Memory B cell (primary cell): ENCODE measurements at regions not wholly inside any gene's neighbourhood (a gene's known extent, or its start where the extent isn't known, plus 50 kb on each side); places are given as distances from the start of the nearest gene placed in this dataset.

Source experiments
- ATAC-seq: fragments of 150-1000 bp; cut with Tn5 transposase; 2 replicates; pipeline ENCODE4 v1.10.0; 2021; ENCODE audit warnings: low read depth, mild to moderate bottlenecking, moderate library complexity
- DNase-seq, 2 donors: peaks; one replicate each; pipeline ENCODE4 v3.0.0; 2022; ENCODE audit warnings: low spot score in 2 of 2
- H3K27ac Mint-ChIP-seq: one replicate; pipeline ENCODE4 v1.8.0; 2022; ENCODE audit warnings: mild to moderate bottlenecking, moderate library complexity, mixed read lengths
- H3K27me3 Mint-ChIP-seq: one replicate; pipeline ENCODE4 v1.8.0; 2022; ENCODE audit warnings: mixed read lengths
- H3K36me3 Mint-ChIP-seq: one replicate; pipeline ENCODE4 v1.8.0; 2022; ENCODE audit warnings: mild to moderate bottlenecking, mixed read lengths
- H3K4me1 Mint-ChIP-seq: one replicate; pipeline ENCODE4 v1.8.0; 2022; ENCODE audit warnings: mixed read lengths
- H3K4me3 Mint-ChIP-seq: one replicate; pipeline ENCODE4 v1.8.0; 2022; ENCODE audit warnings: mild to moderate bottlenecking, moderate library complexity, mixed read lengths
- H3K9me3 Mint-ChIP-seq: one replicate; pipeline ENCODE4 v1.8.0; 2022; ENCODE audit warnings: mixed read lengths

DNA sequence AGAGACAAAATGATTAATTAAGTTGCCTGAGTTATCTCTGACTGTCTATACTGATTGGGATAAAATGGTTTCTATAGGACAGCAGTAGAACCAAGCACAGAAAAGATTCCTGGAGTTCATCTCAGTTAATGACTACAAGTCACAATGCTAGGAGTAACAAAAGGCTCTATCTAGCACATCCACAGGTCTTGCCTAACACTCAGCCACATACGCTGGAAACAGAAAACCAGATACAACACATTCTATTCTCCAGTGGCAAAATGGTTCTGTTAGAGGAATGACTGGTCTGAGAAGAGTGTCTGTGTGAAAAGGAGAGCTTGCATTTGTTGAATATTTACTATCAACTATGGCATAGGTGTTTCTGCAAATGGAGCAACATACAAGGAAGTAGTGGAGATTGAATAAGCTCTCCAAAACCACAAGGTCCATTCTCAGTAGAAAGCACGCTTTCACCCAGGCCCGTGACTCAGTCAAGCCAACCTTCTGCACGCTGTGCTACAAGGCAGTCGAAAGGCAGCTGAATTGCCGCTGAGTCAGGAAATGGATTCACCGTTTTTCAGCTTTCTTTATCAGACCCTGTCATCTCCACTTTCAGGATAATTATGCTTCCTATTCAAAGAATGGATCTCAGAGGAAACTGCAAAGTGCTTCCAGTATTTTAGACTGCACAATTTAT lies 761.5 kb downstream of the EFNB2 start:
- H3K4me3 Mint-ChIP-seq = no peak overlapping the region
- no peak for DNase-seq
- no peaks in the 10 kb centered on the region for H3K27me3 Mint-ChIP-seq
- H3K9me3 Mint-ChIP-seq = peaks cover 1% of the 10 kb centered on the region
- no peaks in the 10 kb centered on the region for H3K4me1 Mint-ChIP-seq
- no peak overlapping the region for H3K27ac Mint-ChIP-seq
- no peak for ATAC-seq
- H3K36me3 Mint-ChIP-seq = no peaks in the 10 kb centered on the region

DNA sequence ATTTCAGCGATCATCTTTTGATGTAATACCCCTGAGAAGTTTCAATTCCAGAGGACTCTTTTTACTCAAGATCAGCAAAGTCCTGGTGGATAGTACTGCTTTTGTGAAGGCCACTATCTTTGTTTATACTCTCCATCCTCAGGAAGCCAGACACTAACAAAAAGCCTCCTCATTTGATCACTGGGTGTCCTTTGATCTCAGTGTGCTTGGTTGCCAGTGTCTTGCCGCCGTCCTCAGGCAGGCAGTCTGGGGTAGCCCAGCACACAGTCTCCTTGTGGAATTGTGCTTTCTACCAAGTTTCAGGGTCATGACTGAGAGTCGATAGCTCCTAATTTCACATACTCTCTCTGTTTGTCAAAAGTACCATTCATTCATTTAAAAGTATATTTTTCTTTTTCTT lies 762.2 kb downstream of the EFNB2 start:
- no peaks in the 10 kb centered on the region for H3K27me3 Mint-ChIP-seq
- no peak overlapping the region for H3K4me3 Mint-ChIP-seq
- H3K9me3 Mint-ChIP-seq = peaks cover 1% of the 10 kb centered on the region
- no peaks in the 10 kb centered on the region for H3K36me3 Mint-ChIP-seq
- no peak overlapping the region for H3K27ac Mint-ChIP-seq
- no peaks in the 10 kb centered on the region for H3K4me1 Mint-ChIP-seq
- no peak for ATAC-seq
- DNase-seq = no peak

DNA sequence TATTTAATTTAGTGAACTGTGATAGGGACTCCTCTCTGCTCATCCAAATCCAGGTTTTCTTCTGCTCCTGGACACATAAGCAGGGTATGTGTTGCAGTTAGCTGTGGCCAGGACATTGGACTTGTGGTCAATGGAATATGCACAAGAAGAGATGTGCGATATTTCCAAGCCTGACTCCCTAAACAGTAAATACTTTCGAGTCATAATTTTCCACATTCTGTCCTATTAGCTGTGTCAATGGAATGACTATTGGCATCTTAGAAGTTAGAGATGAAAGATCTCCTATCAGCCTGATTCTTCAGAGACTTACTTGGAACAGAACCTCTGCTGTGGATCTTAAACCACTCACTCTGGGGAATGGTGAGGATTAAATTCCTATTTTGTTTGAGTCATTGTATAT lies 771.0 kb downstream of the EFNB2 start:
- Mint-ChIP-seq H3K4me1 (no peaks in the 10 kb centered on the region), H3K9me3 (peaks cover 3% of the 10 kb centered on the region), H3K27ac (no peak overlapping the region), H3K36me3 (no peaks in the 10 kb centered on the region), H3K4me3 (no peak overlapping the region), H3K27me3 (no peaks in the 10 kb centered on the region)
- ATAC-seq (no peak), DNase-seq (no peak)

DNA sequence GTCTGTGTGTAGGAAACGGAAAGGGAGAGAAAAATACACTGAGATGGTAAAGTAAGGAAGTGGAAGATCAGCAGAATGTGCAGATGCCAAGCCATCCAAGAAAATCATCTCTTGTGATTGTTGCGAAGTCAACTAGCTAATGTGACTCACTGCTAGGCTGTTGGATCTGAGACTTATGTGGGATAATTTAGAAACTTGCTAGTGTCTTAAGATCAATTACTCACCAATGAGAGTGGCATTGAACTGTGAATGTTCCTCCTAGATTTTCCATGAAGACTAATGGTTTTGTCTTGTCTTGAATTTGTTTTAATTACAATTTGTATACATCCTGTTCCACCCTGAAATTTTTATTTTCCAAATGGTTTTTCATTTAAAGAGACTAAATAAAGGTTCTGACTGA lies 771.6 kb downstream of the EFNB2 start:
- Mint-ChIP-seq H3K4me1 (no peaks in the 10 kb centered on the region), H3K27me3 (no peaks in the 10 kb centered on the region), H3K27ac (no peak overlapping the region), H3K9me3 (peaks cover 1% of the 10 kb centered on the region), H3K4me3 (no peak overlapping the region), H3K36me3 (no peaks in the 10 kb centered on the region)
- DNase-seq = no peak
- ATAC-seq = no peak

DNA sequence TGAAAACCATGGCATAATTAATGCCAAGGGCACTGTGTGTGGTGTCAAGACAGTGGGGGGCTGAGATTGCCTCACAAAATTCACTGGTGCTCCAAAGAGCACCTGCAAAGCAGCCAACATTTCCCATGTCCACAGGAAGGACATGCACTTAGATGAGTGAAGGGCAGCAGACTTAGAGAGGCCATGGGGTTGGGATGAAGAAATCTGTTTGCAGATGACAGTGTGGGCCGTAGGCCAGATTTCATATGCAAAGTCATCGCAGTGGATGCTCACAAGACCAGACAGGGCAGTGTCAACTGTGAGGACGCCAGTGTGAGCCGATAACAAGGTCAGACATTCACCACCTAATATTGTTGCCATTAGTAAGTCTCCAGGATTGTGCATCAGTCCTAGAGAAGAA lies 773.4 kb downstream of the EFNB2 start:
- Mint-ChIP-seq H3K9me3 (peaks cover 4% of the 10 kb centered on the region), H3K27me3 (no peaks in the 10 kb centered on the region), H3K4me1 (no peaks in the 10 kb centered on the region), H3K27ac (no peak overlapping the region), H3K4me3 (no peak overlapping the region), H3K36me3 (no peaks in the 10 kb centered on the region)
- no peak for ATAC-seq
- DNase-seq = no peak

DNA sequence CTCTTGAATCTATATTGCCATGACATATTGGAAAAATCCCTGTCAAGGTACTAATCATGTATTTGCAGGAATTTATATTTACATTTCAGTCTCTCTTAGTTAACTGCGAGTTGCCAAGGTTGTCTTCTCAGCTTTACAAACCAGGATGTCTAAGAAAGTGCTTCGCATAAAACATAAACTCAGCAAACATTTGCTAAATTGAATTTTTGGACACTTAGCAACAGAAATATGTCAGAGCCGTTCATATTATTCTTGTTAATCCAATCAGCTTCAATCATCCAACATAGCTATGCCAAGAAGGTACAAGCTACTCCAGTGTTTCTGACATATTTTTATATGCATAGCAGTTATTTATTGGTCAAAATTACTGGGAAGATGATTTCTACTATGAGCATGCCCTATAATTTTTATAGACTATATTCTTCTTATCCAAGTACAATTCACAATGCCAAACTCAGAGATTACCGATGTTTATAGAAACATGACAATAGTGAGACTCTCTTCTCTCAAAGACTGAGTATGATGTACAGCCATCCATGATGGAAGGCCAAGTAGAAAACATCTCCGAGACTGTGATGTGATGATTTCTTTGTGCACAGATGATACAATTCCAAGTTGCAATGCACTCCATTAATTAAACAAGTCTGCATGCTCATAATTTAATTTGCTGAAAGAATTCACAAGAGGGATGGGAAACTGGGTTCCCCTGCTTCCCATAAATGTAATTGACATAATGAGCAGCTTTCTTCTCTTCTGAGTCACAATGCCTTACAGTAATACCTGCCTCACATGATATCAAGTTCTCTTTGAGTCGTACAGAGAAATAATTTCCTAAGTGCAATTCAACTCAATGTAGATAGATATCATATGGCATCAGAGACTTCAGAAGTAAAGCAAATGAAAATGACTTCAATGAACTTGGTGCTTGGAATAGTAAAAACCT lies 776.3 kb downstream of the EFNB2 start:
- DNase-seq (no peak), ATAC-seq (no peak)
- Mint-ChIP-seq H3K4me1 (no peaks in the 10 kb centered on the region), H3K4me3 (no peak overlapping the region), H3K36me3 (no peaks in the 10 kb centered on the region), H3K9me3 (peaks cover 4% of the 10 kb centered on the region), H3K27me3 (no peaks in the 10 kb centered on the region), H3K27ac (no peak overlapping the region)

DNA sequence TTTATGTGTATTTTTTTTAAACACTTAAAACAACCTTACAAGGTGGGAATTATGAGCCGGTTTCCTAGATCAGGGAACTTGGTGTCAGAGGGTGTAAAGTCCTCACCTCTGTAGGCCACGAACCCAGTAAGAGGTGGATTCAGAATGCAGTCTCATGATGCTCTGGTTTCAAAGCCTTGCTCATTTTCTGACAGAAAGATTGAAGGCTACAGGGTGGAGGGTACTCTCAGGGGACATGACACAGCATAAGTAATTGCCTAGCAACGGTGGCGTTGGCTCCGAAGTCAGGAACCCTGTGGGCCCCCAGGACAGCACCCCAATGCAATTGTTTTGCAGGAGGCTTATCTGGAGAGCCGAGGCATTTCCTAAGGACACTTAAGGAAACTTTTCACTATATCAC lies 794.7 kb downstream of the EFNB2 start:
- H3K4me3 Mint-ChIP-seq = no peak overlapping the region
- no peaks in the 10 kb centered on the region for H3K27me3 Mint-ChIP-seq
- DNase-seq (no peak), ATAC-seq (no peak)
- H3K4me1 Mint-ChIP-seq = no peaks in the 10 kb centered on the region
- H3K36me3 Mint-ChIP-seq = no peaks in the 10 kb centered on the region
- H3K27ac Mint-ChIP-seq = no peak overlapping the region
- H3K9me3 Mint-ChIP-seq = peaks cover 4% of the 10 kb centered on the region

DNA sequence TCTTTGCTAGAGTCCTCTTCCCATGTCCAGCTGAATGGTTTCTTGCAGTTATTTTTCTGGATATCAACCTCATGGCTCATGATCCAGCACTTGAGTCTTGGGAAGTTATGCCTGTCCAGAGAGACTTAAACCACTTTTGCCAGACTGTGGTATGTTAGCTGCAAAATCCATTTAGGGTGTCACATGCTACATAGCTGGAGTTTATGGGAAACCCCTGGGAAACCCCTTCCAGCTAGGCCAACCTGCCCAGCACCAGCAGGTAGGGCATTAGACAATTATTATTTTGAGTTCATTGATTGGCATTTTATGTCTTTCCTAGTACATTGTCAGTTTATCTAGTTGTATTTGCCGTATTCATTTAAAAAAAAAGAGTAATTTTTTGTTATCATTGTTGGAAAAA lies 797.8 kb downstream of the EFNB2 start:
- H3K27me3 Mint-ChIP-seq = no peaks in the 10 kb centered on the region
- H3K9me3 Mint-ChIP-seq = no peaks in the 10 kb centered on the region
- H3K27ac Mint-ChIP-seq = no peak overlapping the region
- H3K4me1 Mint-ChIP-seq = no peaks in the 10 kb centered on the region
- ATAC-seq (no peak), DNase-seq (no peak)
- no peaks in the 10 kb centered on the region for H3K36me3 Mint-ChIP-seq
- no peak overlapping the region for H3K4me3 Mint-ChIP-seq

DNA sequence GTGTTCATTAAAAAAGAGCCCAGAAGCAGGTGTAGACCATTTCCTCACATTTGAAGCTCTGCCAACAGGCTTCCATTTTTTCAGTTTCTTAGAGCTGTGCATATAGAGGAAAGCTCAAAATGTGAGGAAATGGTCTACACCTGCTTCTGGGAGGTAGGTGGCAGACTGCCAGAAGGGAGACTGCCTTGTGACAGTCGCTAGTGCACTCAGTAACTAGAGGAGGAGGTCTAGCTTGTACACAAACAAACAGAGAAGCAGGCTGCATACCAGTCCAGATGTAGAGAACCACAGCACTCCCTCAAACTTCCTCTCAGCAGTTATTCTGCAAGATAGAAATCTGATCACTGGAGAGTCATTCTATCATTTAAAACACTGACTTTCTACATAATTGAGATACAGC lies 800.2 kb downstream of the EFNB2 start:
- Mint-ChIP-seq H3K36me3 (no peaks in the 10 kb centered on the region), H3K4me3 (no peak overlapping the region), H3K9me3 (no peaks in the 10 kb centered on the region), H3K27me3 (no peaks in the 10 kb centered on the region), H3K4me1 (no peaks in the 10 kb centered on the region), H3K27ac (no peak overlapping the region)
- ATAC-seq (no peak), DNase-seq (no peak)

DNA sequence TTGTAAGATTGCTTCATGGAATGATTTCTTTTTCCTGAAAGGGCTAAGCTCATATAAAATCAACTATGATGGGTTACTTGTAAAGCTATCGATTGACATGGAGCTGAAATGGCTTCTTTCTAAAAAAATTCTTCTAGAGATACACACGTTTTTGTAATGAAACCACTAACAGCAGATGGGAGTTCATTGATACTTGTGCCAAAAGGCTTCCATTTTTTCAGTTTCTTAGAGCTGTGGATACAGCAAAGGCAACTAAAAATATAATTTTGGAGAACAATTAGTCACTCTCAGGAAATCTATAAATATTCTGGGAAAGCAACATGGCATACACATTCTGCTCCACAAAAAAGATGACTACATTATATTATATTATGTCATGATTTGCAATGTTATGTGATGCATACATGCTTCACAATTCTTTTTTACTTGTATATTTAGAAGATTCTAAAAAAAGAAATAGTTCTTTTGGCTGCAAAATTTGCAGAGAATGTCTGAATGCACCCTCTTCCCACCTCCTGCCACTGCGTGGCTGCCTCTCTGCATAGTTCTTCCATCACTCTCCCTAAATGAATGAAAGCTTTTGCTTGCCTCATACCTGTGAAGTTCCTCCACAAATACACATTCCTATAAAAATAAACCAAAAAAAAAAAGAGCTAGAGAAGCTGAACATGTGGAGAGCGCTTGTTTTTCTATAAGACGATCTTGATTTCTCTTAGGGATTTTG lies 802.5 kb downstream of the EFNB2 start:
- no peaks in the 10 kb centered on the region for H3K9me3 Mint-ChIP-seq
- H3K4me3 Mint-ChIP-seq = no peak overlapping the region
- no peak overlapping the region for H3K27ac Mint-ChIP-seq
- no peaks in the 10 kb centered on the region for H3K4me1 Mint-ChIP-seq
- H3K27me3 Mint-ChIP-seq = no peaks in the 10 kb centered on the region
- DNase-seq (no peak), ATAC-seq (no peak)
- H3K36me3 Mint-ChIP-seq = no peaks in the 10 kb centered on the region

DNA sequence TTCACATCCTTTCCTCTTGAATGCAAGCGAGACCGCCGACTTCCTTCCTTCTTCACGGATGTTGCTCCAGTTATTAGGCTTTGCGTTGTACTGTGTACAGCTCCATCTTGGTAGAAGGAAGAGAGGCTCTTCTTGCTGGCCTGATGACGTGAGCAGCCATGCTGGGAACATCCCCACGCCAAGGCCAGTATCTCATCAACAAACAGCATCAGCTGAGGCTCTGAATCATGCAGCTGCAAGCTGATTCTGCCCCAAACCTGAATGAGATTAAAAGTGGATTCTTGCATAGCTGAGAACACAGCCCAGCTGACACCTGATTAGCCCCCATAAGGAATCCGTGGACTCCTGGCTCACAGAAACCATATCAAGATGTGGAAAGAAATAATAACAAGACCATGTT lies 809.6 kb downstream of the EFNB2 start:
- Mint-ChIP-seq H3K27me3 (no peaks in the 10 kb centered on the region), H3K36me3 (no peaks in the 10 kb centered on the region), H3K9me3 (no peaks in the 10 kb centered on the region), H3K4me3 (no peak overlapping the region), H3K27ac (no peak overlapping the region), H3K4me1 (no peaks in the 10 kb centered on the region)
- ATAC-seq = no peak
- DNase-seq = no peak

DNA sequence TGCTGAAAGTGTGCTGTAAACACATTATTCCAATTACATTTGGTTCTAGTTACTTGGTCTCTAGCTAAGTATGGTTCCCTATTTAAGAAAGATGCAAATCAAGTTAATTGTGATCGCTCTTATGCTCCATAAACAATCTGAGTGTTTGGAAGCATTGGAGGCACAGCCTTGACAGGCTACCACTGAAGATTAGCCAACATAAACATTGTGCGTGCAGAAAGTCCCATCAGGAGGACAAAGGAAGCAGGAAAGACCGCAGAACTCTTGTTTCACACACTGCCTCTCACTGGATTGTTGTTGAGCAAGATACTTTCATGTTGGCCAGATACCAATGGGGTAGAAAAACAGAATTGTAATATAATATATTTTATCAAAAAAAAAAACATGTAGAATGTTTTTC lies 814.4 kb downstream of the EFNB2 start:
- Mint-ChIP-seq H3K4me3 (no peak overlapping the region), H3K9me3 (no peaks in the 10 kb centered on the region), H3K27me3 (no peaks in the 10 kb centered on the region), H3K4me1 (no peaks in the 10 kb centered on the region), H3K36me3 (no peaks in the 10 kb centered on the region), H3K27ac (no peak overlapping the region)
- ATAC-seq (no peak), DNase-seq (no peak)

DNA sequence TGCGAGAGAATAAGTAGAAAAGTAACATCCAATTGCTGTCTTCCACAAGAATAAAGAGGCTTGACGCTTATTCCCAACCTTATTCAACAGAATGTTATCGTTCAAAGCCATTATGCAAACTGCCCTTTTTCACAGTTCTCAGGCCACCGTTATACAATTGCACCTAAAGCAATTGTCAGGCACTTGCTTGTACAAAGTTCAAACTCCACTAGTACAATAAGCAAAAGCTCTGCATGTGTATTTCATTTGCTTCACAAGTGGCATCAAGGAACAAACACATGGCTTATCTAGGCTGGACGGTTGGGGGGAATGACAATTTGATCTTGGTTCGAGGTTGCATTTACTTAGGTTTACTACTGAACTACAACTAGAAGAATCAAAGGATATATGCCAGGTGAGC lies 815.6 kb downstream of the EFNB2 start:
- H3K27me3 Mint-ChIP-seq = no peaks in the 10 kb centered on the region
- no peaks in the 10 kb centered on the region for H3K4me1 Mint-ChIP-seq
- ATAC-seq = no peak
- H3K36me3 Mint-ChIP-seq = no peaks in the 10 kb centered on the region
- no peaks in the 10 kb centered on the region for H3K9me3 Mint-ChIP-seq
- H3K4me3 Mint-ChIP-seq = no peak overlapping the region
- no peak overlapping the region for H3K27ac Mint-ChIP-seq
- no peak for DNase-seq

DNA sequence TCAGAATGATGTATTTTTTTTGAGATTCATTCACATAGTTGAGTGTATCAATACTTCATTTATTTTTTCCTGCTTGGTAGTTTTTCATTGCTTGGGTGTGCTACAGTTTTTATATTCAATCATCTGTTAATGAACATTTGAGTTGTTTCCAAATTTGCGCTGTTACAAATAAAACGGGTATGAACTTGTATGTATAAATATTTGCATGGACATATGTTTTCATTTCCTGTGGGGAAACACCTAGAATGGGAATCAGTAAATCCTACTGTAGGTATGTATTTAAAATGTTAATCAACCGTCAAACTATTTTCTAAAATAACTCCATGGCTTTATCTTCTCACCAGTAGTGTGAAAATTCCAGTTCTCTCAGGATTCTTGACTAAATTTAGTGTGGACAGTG lies 826.3 kb downstream of the EFNB2 start:
- H3K9me3 Mint-ChIP-seq = peaks cover 1% of the 10 kb centered on the region
- H3K36me3 Mint-ChIP-seq = no peaks in the 10 kb centered on the region
- no peak overlapping the region for H3K4me3 Mint-ChIP-seq
- H3K27ac Mint-ChIP-seq = no peak overlapping the region
- no peaks in the 10 kb centered on the region for H3K4me1 Mint-ChIP-seq
- ATAC-seq (no peak), DNase-seq (no peak)
- no peaks in the 10 kb centered on the region for H3K27me3 Mint-ChIP-seq
